ENCODE measurements at regions not wholly inside any gene's neighbourhood (a gene's known extent, or its start where the extent isn't known, plus 50 kb on each side); places are given as distances from the start of the nearest gene placed in this dataset.

DNA sequence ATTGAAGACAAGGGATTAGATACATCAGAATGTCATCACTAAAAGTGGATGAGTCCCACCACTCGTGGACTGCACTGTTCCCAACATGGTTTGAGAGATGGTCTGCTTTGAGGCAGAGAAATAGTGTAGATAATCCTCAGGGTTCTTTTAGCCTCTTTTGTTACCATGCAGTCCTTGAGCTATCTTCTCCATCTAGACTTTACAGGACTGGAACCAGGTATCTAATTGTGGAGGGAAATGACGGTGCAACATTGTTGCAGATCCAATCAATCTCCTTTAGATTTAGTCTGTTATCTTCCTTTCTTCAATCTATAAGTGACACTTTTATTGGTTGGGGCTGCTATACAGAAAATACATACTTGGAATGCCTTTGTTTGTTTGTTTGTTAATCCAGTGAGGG, 183.8 kb upstream of the CWC22 start:
- H3K27ac ChIP-seq = no peak overlapping the region
- ChIA-PET POLR2A (ENCODE audit: low non-redundant PET) (no interaction called here), CTCF (no interaction called here)
- DNase-seq (ENCODE audit: low spot score) = no peak
- TF ChIP-seq CTCF (conservative IDR thresholded peaks at IDR 0.05; ENCODE audit: low read depth) = no peak

DNA sequence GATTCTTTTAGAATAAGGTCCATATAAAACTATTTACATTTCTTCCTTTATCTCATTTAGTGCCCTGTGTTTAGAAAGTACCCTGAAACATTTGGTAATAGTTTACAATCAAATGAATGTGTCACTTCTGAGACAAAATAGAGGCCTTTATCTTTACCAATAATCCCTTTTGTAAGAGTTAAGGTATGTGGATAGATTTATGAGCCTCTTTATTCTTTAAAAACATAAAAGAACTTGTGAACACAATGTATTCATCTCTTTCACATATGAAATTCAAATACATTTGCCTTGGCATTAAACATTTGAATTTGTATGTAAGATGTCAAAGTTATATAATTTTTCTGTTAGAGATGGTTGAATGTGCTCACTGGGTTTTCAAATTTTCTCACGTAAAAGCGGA, 180.5 kb upstream of the CWC22 start:
- no peak for DNase-seq (ENCODE audit: low spot score)
- CTCF ChIA-PET = no interaction called here
- POLR2A ChIA-PET (ENCODE audit: low non-redundant PET) = no interaction called here
- no peak overlapping the region for H3K27ac ChIP-seq
- no peak for TF ChIP-seq CTCF (conservative IDR thresholded peaks at IDR 0.05; ENCODE audit: low read depth)

DNA sequence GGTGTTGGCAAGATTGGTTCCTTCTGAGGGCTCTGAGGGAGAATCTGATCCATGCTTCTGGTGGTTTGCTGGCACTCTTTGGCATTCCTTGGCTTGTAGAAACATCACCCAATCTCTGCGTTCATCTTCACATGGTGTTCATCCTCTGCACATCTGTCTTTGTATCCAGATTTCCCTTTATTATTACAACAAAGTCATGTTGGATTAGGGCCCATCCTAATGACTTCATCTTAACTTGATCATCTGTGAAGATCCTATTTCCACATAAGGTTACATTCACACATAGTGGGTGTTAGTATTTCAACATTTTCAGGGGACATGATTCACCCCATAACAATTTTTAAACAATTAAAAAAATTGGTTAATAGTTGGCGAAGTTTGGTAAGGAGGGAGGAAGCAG, 177.4 kb upstream of the CWC22 start:
- POLR2A ChIA-PET (ENCODE audit: low non-redundant PET) = no interaction called here
- no peak for TF ChIP-seq CTCF (conservative IDR thresholded peaks at IDR 0.05; ENCODE audit: low read depth)

DNA sequence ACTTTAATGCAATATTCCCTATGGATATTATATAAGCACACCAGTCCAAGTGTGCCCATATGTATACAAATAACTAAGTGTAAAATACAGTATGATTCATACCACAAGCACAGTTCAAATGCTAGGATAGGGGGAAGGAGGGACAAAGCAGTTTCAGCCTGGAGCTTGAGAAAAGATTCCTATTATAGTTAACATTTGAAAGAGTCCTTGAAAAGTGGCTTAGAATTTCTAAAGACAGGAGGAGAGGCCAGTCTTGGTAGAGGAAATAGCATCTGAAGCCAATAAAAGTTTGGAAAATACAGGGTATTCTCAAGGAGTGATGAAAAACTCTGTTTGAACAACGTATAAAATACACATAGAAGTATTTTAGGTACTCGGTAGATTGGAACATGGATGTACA, 173.4 kb upstream of the CWC22 start:
- no peak overlapping the region for H3K27ac ChIP-seq
- no peak for DNase-seq (ENCODE audit: low spot score)
- ChIA-PET POLR2A (ENCODE audit: low non-redundant PET) (no interaction called here), CTCF (interaction anchor here (0.7 kb wide), 1 partner anchor 1397 kb away, joined by 3 read pairs; no protein-coding TSS in a partner anchor)
- no peak for TF ChIP-seq CTCF (conservative IDR thresholded peaks at IDR 0.05; ENCODE audit: low read depth)

More for the DNA sequence above, 177.4 kb upstream of the CWC22 start:
- CTCF ChIA-PET = no interaction called here
- no peak overlapping the region for H3K27ac ChIP-seq
- DNase-seq (ENCODE audit: low spot score) = peak; percentile 45

- TF ChIP-seq CTCF (conservative IDR thresholded peaks at IDR 0.05; ENCODE audit: low read depth) = no peak
- no peak overlapping the region for H3K27ac ChIP-seq
- CTCF ChIA-PET = no interaction called here
- POLR2A ChIA-PET (ENCODE audit: low non-redundant PET) = no interaction called here
- DNase-seq (ENCODE audit: low spot score) = no peak
Observed at GRCh38 chr2:180177534-180177933, 170.4 kb upstream of the CWC22 start.

- DNase-seq (ENCODE audit: low spot score) = no peak
- ChIA-PET POLR2A (ENCODE audit: low non-redundant PET) (no interaction called here), CTCF (interaction anchor here (0.6 kb wide), 1 partner anchor 883 kb away, joined by 3 read pairs; no protein-coding TSS in a partner anchor)
- H3K27ac ChIP-seq = no peak overlapping the region
- no peak for TF ChIP-seq CTCF (conservative IDR thresholded peaks at IDR 0.05; ENCODE audit: low read depth)
Observed at GRCh38 chr2:180175736-180176135, 168.6 kb upstream of the CWC22 start.

- H3K27ac ChIP-seq = no peak overlapping the region
- POLR2A ChIA-PET (ENCODE audit: low non-redundant PET) = no interaction called here
- no peak for DNase-seq (ENCODE audit: low spot score)
- no peak for TF ChIP-seq CTCF (conservative IDR thresholded peaks at IDR 0.05; ENCODE audit: low read depth)
- CTCF ChIA-PET = no interaction called here
Observed at GRCh38 chr2:180174580-180174979, 167.5 kb upstream of the CWC22 start.
